ENCODE measurements at regions not wholly inside any gene's neighbourhood (a gene's known extent, or its start where the extent isn't known, plus 50 kb on each side); places are given as distances from the start of the nearest gene placed in this dataset.
"Not testable (repeated sequence)": the region's sequence is repeated elsewhere in the genome, so short reads cannot be mapped to it uniquely, and the experiment has no call there.

DNA sequence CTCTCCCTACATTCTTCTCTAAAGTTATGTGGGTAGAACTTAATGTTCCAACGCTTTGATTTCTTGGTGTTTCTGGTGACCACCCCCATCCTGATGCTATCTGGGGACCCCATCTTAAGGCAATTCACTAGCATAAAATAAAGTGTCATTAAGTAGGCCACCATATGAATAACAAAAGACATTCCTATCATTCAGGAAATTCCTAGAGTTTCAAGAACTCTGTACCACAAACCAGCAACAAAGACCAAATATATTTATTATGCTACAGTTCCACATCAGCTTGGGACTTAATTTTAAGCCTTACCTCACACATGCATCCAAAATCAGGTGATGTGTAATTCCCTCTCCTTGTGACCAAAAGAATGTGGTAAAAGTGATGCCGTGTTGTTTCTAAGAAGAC lies 254.6 kb upstream of the LRRC4C start:
- no peak for DNase-seq

- DNase-seq, result no peak
Measured at GRCh38 chr11:41716862-41717261, 257.4 kb upstream of the LRRC4C start.

GRCh38 chr11:41720761-41721160 lies 261.3 kb upstream of the LRRC4C start:
- DNase-seq, result no peak

GRCh38 chr11:41728161-41728560 lies 268.7 kb upstream of the LRRC4C start:
- not testable (repeated sequence) for DNase-seq

DNA sequence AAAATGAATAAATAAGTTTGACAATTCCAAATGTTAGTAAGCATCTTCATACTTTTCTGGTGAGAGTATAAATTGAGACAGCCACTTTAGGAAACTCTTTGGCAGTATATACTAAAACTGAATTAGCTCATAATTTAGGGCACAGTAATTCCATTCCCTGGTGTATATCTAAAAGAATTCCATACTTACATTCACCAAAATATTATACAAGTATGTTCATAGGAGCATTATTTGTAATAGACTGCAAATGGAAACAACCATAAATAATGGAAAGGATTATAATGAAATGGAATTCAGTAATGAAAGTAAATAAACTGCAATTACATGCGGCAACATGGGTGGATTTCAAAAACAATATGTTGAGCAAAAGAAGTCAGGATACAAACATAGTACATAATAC lies 315.8 kb upstream of the LRRC4C start:
- DNase-seq, result no peak

DNA sequence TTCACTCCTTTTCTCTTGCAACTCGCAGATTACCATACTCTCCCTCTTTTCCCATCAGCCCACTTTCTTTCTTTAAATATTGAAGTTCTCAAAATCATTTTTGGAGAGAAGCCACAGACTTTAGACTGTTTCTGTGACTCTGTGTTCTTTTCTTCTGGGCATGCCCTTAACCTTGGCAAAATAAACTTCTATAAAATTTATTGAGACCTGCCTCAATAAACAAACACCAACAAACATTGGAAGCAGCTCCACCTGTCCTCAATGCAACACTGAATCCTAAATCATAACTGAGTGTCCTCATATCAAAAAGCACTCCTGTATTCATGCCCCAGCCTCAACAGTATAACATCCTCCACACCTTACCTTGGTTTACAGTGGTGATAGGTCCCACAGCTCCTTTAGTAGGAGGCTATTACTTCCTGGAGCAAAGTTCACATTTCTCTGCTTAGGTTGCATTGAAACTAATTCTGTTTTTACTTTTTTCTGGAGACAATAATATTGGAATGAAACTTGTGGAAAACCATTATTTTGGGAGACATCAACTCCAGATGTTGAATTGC lies 320.0 kb upstream of the LRRC4C start:
- no peak for DNase-seq

GRCh38 chr11:41781441-41781840 lies 322.0 kb upstream of the LRRC4C start:
- DNase-seq, result no peak

DNA sequence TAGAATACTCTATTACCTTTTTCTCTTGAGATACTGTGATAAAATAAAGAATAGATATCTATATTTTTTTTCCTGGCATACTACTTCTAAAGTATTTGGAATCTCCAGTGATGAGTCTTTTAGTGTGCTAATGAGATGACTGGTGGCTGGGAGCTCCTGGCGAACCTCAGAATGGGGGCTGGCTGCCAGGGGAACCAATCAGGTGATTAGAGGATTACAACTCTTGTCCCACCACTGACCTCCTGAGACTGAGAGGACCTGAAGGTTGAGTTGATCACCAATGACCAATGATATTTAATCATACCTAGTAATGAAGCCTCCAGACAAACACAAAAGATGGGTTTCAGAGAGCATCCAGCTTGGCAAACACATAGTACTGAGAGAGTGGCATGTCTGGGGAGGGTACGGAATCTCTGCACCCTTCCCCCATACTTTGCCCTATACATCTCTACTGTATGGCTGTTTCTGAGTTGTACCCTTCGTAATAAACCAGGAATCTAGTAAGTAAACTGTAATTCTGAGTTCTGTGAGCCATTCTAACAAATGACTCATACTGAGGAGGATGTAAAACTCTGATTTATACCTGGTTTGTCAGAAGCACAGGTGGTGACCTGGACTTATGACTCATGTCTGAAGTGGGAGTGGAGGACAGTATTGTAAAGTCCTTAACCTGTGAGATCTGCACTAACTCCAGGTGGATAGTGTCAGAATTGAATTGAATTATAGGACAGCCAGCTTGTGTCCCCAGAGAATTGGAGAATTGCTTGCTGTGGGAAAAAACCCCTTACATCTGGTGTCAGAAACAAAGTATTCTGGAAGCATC lies 325.3 kb upstream of the LRRC4C start:
- no peak for DNase-seq

- DNase-seq, result no peak
Measured at GRCh38 chr11:41786087-41786486, 326.6 kb upstream of the LRRC4C start.

DNA sequence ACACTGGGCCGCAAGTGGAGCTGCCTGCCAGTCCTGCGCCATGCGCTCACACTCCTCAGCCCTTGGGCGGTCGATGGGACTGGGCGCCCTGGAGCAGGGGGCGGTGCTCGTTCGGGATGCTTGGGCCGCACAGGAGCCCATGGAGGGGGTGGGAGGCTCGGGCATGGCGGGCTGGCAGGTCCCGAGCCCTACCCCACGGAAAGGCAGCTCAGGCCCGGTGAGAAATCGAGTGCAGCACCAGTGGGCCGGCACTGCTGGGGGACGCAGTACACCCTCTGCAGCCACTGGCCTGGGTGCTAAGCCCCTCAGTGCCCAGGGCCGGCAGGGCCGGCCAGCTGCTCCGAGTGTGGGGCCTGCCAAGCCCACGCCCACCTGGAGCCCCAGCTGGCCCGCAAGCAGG lies 328.7 kb upstream of the LRRC4C start:
- no peak for DNase-seq

- DNase-seq, result no peak
Measured at GRCh38 chr11:41789376-41789775, 329.9 kb upstream of the LRRC4C start.

- DNase-seq, result no peak
Measured at GRCh38 chr11:41795004-41795403, 335.6 kb upstream of the LRRC4C start.

DNA sequence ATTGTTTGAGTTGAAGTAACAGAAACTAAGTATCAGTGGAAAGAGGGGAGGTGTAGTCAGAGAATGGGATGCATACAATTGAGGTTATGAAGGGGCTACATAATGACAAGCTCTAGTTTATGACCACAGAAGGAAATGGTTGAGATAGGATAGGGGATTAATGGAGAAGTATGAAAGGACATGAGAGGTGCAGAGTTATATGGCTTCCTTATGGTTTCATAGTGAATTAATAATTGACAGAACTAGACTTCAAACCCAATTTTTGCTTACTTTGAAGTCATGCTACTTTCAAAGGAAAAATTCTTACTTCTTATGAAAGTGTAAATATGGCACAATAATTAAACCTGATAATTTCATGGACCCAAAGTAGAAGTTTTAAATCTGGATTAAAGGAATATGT lies 340.3 kb upstream of the LRRC4C start:
- DNase-seq, result no peak

GRCh38 chr11:41803895-41804294 lies 344.4 kb upstream of the LRRC4C start:
- no peak for DNase-seq

GRCh38 chr11:41816396-41816795 lies 356.9 kb upstream of the LRRC4C start:
- no peak for DNase-seq

- DNase-seq, result not testable (repeated sequence)
Measured at GRCh38 chr11:41824287-41824686, 364.8 kb upstream of the LRRC4C start.

GRCh38 chr11:41826085-41826484 lies 366.6 kb upstream of the LRRC4C start:
- DNase-seq, result no peak

- DNase-seq, result no peak
Measured at GRCh38 chr11:41836431-41836830, 377.0 kb upstream of the LRRC4C start.

DNA sequence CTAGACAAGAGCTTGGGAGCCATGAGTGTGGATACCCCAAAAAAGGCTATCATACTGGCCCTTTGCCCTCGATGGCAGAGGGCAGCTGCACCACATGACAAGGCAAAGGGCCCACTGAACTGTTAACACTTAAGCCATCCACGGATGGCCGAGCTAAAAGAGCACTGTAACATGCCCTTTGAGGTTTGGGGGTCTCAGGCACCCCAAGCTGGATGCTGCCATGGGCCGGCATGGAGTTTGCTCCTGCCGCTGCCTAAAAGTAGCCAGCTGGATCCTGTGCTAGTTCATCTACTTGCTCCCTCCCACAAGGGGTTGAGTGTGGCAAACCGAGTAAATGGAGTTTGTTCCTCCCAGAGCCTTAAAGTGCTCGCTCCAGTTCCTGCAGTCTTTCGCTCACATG lies 383.2 kb upstream of the LRRC4C start:
- no peak for DNase-seq

DNA sequence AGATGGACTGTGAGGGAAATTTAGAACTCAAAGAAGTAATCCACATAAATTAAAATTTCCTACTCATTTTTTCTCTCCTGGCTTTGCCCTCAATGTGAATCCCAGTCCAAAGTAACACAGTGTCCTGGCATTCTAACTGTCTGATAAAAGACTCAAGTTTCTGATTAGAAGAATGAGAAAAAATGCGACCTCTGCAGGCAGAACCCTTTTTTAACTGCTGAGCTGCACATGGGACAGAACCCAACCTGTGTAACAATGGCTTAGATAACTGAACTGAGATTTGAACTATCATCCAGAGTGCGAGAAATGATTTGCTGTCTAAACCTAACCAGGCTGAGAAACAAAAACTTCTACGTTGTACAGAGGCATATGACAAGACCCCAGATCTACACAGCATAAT lies 385.6 kb upstream of the LRRC4C start:
- DNase-seq, result no peak

DNA sequence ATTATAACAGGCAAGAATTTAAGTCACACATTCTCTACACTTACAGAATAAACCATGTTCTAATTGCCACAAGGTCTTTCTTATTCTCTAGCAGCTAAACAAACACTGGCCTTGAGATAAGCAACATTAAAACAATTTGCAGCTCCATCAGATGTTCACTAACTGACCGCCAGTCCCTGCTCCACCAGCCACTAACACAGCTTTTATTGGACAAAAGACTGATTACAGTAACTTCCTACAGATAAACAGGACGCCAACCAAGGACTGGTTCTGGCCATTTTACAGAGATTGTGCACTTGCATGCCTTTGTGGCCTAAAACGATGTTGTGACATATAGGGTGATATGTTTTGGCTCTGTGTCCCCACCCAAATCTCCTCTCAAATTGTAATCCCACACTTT lies 388.9 kb upstream of the LRRC4C start:
- no peak for DNase-seq

DNA sequence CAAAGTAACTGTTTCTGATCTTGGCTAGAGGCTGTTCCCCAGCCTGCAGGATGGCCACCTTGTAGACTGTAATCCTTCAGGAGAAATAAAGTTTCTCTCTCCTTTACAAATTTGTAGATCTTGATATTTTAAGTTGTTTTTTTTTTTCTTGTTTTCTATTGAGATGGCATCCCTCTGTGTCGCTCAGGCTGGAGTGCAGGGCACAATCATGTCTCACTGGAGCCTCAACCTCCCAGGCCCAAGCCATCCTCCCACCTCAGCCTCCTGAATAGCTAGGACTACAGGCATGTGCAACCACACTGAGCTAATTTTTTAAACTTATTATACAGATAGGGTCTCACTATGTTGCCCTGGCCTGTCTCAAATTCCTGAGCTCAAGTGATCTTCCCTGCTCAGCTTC lies 389.8 kb upstream of the LRRC4C start:
- DNase-seq, result no peak

- no peak for DNase-seq
Measured at GRCh38 chr11:41851743-41852142, 392.3 kb upstream of the LRRC4C start.

DNA sequence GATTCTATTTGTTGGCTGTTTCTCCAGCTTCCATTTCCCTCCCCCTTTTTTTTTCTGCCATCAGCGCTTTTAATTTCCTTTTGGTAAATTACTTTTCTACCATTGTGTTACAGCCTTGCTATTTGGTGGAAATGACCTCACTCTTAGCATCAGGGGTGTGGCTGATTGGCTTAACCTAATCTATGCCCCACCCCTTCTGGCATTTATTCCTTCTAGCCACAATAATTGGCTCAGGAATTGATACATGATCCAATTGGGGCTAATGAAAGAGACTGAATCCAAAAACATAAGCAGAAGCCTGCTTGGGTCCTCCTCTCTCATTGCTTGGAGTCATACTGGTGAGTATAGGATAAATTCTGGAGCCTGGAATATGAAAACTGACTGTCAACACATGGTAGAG lies 402.4 kb upstream of the LRRC4C start:
- no peak for DNase-seq

GRCh38 chr11:41866525-41866924 lies 407.1 kb upstream of the LRRC4C start:
- DNase-seq, result no peak

All from NCI-H2081 (cell line).